BLaER1 treated with 17β-estradiol and CSF1 and Interleukin-3, amounts not matched to agents 10 nM and 100 nM (cell line): ENCODE measurements at regions not wholly inside any gene's neighbourhood (a gene's known extent, or its start where the extent isn't known, plus 50 kb on each side); places are given as distances from the start of the nearest gene placed in this dataset.

Source experiments
- H3K27ac ChIP-seq, 11 experiments: shearing (Covaris generic); formaldehyde crosslinking; 2 replicates each; pipeline ENCODE4 v1.8.1; 2022
- H3K27me3 ChIP-seq, 11 experiments: shearing (Covaris generic); formaldehyde crosslinking; 2 replicates each; pipeline ENCODE4 v1.8.1; 2022
- H3K36me3 ChIP-seq, 11 experiments: shearing (Covaris generic); formaldehyde crosslinking; 2 replicates each; pipeline ENCODE4 v1.8.1; 2022
- H3K4me1 ChIP-seq, 10 experiments: shearing (Covaris generic); formaldehyde crosslinking; 2 replicates each; pipeline ENCODE4 v1.8.1; 2022
- H3K4me2 ChIP-seq, 11 experiments: shearing (Covaris generic); formaldehyde crosslinking; 2 replicates each; pipeline ENCODE4 v1.8.1; 2022
- H3K4me3 ChIP-seq, 10 experiments: shearing (Covaris generic); formaldehyde crosslinking; 2 replicates each; pipeline ENCODE4 v1.8.1; 2022
- H3K9ac ChIP-seq, 11 experiments: shearing (Covaris generic); formaldehyde crosslinking; 2 replicates each; pipeline ENCODE4 v1.8.1; 2022
- H3K9me3 ChIP-seq, 11 experiments: shearing (Covaris generic); formaldehyde crosslinking; replicated peaks in 1 of 11; 2 replicates each; pipeline ENCODE4 v1.8.1; 2022
- H4K20me1 ChIP-seq, 11 experiments: shearing (Covaris generic); formaldehyde crosslinking; 2 replicates each; pipeline ENCODE4 v1.8.1; 2022
- Cebpa-rat ChIP-seq, 11 experiments: shearing (Covaris generic); IDR thresholded peaks; 2 replicates each; pipeline ENCODE4 v1.8.1; 2022

DNA sequence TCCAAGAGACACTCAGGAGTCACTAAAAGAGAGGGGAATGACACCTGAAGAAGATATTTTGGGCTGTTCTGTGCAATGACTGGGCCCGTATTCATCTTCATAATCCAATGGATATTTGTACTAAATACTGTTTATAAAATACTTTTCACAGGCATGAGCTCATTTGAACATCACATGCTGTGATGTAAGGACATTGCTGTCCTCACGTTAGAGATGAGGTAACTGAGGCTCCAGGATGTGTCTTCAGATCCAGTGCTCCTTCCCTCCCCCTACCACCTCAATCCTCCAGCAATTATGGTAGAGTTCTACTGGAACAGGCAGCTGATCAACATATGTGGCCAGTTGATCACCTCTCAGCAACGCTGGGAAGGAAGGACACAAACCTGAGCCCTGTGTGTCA lies 139.4 kb upstream of the OSMR start:
- Histone ChIP-seq H3K9ac (no peak overlapping the region), H3K4me2 (no peak overlapping the region), H3K4me3 (no peak overlapping the region), H3K36me3 (no peaks in the 10 kb centered on the region), H4K20me1 (no peaks in the 10 kb centered on the region), H3K27ac (no peak overlapping the region), H3K9me3 (no peaks in the 10 kb centered on the region), H3K4me1 (no peaks in the 10 kb centered on the region), H3K27me3 (no peaks in the 10 kb centered on the region)
- no peak for TF ChIP-seq Cebpa-rat (IDR thresholded peaks at IDR 0.05)

DNA sequence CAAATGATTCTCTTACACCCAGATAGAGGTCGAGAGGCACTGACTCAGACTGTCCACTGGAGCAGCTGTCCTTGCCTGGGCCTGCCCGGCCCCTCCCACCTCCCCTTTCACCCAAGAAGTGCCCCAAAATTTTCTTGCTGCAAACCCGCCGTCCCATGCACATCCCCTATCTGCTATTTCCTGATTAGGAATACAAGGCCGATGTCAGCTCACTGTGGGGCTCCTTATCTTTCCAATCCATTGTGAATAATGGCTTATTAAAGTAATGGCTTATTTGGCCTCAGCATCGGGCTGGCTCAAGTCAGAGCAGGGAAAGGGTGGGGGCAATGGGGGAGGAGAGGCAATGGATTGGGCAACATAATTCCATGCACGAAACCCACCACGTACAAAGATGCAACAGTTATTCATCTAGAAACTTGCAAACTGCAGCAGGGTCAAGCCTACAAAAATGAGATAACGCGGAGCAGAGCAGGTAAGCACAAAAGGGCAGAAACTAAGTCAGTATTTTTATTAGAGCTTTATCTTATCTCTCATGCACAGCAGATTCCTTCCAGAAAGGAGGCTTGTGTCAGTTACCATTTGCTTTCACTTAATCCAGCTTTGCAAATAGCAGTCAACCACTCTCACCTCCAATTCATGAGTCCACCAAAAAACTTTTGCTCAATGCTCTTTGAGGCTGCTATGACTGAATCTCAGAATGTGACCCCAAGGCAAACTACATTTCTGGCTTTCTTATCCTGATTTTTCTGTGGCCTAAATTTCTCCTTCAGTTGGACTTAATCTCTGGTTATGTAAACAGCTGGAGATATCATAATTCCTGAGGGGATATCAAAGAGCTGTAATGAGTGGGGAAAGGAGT lies 138.2 kb upstream of the OSMR start:
- Histone ChIP-seq H3K27me3 (no peaks in the 10 kb centered on the region), H4K20me1 (no peaks in the 10 kb centered on the region), H3K36me3 (no peaks in the 10 kb centered on the region), H3K4me1 (no peaks in the 10 kb centered on the region), H3K4me2 (no peak overlapping the region), H3K27ac (no peak overlapping the region), H3K9me3 (no peaks in the 10 kb centered on the region), H3K9ac (no peak overlapping the region), H3K4me3 (no peak overlapping the region)
- no peak for TF ChIP-seq Cebpa-rat (IDR thresholded peaks at IDR 0.05)

DNA sequence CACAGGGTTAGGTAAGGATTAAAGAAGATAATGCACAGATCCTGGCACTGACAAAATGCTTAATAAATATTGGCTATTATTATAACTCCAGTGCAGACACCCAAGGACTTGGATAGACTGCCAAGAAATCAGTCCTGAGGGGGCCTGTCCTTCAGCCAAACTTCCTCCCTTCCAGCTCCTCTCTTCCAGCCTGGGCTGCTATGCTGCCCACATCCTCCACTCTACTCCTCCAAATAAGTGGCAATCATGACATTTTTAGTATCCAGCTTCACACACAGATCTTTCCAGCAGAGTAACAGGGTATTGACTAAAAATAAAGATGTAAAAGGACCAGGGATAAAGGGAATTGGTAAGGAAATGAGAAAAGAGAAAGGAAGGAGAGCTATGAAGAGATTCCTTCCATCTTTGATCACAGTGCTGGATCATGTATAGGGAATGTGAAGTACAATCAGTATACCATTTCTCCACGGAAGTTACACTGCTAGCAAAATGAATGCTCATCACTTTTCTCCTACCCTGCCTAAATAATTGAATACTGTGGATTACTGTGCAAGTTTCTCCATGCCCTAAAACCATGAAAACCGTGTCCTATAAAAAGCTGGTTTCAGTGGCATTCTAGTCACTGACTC lies 136.0 kb upstream of the OSMR start:
- H3K4me2 ChIP-seq, result no peak overlapping the region
- H3K4me3 ChIP-seq, result no peak overlapping the region
- no peaks in the 10 kb centered on the region for H3K27me3 ChIP-seq
- H3K27ac ChIP-seq, result no peak overlapping the region
- no peaks in the 10 kb centered on the region for H3K9me3 ChIP-seq
- no peaks in the 10 kb centered on the region for H3K36me3 ChIP-seq
- no peak overlapping the region for H3K9ac ChIP-seq
- H4K20me1 ChIP-seq, result no peaks in the 10 kb centered on the region
- no peak for TF ChIP-seq Cebpa-rat (IDR thresholded peaks at IDR 0.05)
- H3K4me1 ChIP-seq, result no peaks in the 10 kb centered on the region

DNA sequence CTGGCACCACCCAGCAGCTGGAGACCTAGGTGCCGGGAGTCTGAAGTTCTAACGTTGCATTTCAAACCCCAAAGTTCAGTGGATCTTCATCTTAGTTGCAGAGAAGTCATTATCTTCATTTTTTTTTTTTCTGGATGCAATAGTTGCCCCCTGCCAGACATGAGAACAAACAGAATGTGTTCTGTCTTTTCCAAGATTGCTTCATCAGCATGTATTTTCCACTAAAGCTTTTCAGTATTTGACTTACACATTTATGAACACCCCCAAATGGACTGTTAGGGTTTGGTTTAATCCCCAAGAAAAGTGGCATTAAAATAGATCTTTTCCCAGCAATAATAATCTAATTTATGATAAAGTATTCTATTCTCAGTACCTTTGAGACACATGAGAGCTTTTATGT lies 135.2 kb upstream of the OSMR start:
- no peaks in the 10 kb centered on the region for H3K9me3 ChIP-seq
- H3K9ac ChIP-seq, result no peak overlapping the region
- TF ChIP-seq Cebpa-rat (IDR thresholded peaks at IDR 0.05), result no peak

DNA sequence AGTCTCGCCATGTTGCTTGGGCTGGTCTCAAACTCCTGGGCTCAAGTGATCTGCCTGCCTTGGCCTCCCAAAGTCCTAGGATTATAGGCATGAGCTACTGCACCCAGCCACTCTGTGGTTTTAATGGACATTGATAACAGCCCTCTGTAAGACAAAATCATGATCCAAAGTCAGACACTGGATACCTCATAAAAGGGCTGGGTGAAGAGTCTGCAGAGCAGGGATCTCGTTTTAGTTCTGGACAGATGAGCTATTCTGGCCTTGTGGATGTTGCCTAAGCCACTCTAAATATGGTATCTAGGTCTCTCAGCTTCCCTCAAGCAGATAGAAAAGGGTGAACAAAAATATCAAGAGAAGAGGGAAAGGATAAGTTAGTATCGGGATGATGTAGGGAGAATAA lies 133.4 kb upstream of the OSMR start:
- no peaks in the 10 kb centered on the region for H3K9me3 ChIP-seq
- no peak for TF ChIP-seq Cebpa-rat (IDR thresholded peaks at IDR 0.05)
- H3K4me2 ChIP-seq, result no peak overlapping the region
- H3K27ac ChIP-seq, result no peak overlapping the region
- H3K9ac ChIP-seq, result no peak overlapping the region
- no peaks in the 10 kb centered on the region for H4K20me1 ChIP-seq
- no peaks in the 10 kb centered on the region for H3K36me3 ChIP-seq
- H3K27me3 ChIP-seq, result no peaks in the 10 kb centered on the region
- peaks cover 0 to 5% (median 0%) of the 10 kb centered on the region in 10 experiments; a peak in 1 of 20 replicates for H3K4me1 ChIP-seq
- no peak overlapping the region for H3K4me3 ChIP-seq

More for the DNA sequence above, 135.2 kb upstream of the OSMR start:
- H3K4me3 ChIP-seq, result no peak overlapping the region
- H4K20me1 ChIP-seq, result no peaks in the 10 kb centered on the region
- H3K27me3 ChIP-seq, result no peaks in the 10 kb centered on the region
- no peak overlapping the region for H3K27ac ChIP-seq
- H3K4me2 ChIP-seq, result no peak overlapping the region
- no peaks in the 10 kb centered on the region for H3K4me1 ChIP-seq
- H3K36me3 ChIP-seq, result no peaks in the 10 kb centered on the region

DNA sequence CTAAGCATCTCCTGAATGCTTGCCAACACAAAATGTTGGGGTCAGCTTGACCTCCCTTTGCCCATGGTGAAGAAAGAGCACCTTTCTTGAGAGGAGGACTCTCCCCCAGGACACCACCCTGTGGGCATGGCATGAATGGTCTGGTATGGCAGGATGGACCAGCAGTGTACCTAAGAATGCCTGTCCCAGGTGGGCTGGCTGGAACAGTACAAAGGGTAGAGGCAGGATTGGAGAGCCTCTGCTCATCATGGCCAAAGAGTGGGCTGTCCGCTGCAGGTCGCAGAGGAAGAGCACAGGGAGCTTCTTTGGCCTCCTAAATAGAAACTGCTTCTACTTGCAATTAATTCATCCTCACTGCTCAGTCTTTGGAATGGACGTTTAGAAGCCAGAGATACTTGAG lies 131.6 kb upstream of the OSMR start:
- Histone ChIP-seq H3K27ac (no peak overlapping the region), H3K4me3 (no peak overlapping the region), H3K36me3 (no peaks in the 10 kb centered on the region), H4K20me1 (no peaks in the 10 kb centered on the region), H3K9me3 (no peaks in the 10 kb centered on the region), H3K27me3 (no peaks in the 10 kb centered on the region), H3K4me2 (no peak overlapping the region), H3K4me1 (peaks cover 0 to 9% (median 2%) of the 10 kb centered on the region in 10 experiments; a peak in 2 of 20 replicates), H3K9ac (no peak overlapping the region)
- TF ChIP-seq Cebpa-rat (IDR thresholded peaks at IDR 0.05), result no peak

DNA sequence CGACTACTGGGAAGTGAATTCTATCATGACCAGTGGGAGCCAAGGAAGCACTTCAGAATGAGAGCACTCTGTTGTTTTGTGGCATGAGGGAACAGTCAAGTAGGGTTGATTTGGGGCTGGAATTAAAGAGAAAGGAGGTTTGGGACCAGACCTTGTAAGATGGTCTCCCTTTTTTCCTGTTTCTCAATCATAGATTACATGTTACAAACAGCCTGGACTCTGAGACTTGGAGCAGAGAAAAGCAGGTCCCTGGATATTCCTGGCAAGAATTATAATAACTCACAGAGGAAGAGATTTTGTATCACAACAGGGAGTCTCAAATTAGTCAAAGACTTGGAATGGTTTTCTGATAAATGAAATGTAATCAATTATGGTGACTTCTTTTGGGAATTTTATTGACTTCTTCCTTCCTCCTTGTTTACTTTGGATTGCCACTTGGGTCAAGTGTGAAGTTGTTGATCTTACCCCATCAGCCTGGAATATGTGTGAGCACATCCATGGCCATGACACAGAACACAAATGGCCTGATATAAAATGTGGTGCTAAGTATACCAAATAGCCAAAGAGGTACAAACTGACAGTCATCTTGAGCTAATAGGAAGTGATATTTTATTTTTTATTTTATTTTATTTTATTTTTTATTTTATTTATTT lies 131.0 kb upstream of the OSMR start:
- Histone ChIP-seq H3K27ac (no peak overlapping the region), H3K27me3 (no peaks in the 10 kb centered on the region), H3K36me3 (no peaks in the 10 kb centered on the region), H4K20me1 (no peaks in the 10 kb centered on the region), H3K9ac (no peak overlapping the region), H3K9me3 (no peaks in the 10 kb centered on the region), H3K4me3 (no peak overlapping the region), H3K4me2 (no peak overlapping the region), H3K4me1 (peaks cover 0 to 10% (median 2%) of the 10 kb centered on the region in 10 experiments; a peak in 2 of 20 replicates)
- no peak for TF ChIP-seq Cebpa-rat (IDR thresholded peaks at IDR 0.05)

DNA sequence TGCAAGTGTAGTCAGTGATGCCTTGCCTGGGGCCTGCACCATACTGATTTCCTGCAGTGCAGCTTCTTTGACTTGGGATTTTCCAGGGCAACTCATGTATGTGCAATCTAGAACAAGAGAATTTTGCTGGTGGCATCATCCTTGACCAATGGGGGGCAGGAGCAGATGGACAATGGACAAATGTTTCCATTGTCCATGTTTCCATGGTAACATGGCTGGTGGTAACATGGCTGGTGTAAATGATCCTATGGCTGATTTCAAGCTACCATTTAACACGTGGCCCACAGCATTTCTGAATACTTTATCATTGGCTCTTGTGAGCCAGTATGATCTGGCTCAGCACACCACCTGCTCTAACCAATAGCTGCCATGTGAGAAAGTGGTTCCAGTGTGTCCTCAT lies 130.1 kb upstream of the OSMR start:
- no peak for TF ChIP-seq Cebpa-rat (IDR thresholded peaks at IDR 0.05)
- no peak overlapping the region for H3K4me2 ChIP-seq
- H3K36me3 ChIP-seq, result no peaks in the 10 kb centered on the region
- H3K4me1 ChIP-seq, result peaks cover 0 to 10% (median 2%) of the 10 kb centered on the region in 10 experiments; a peak in 2 of 20 replicates
- no peak overlapping the region for H3K27ac ChIP-seq
- no peaks in the 10 kb centered on the region for H3K27me3 ChIP-seq
- H3K4me3 ChIP-seq, result no peak overlapping the region
- no peaks in the 10 kb centered on the region for H4K20me1 ChIP-seq
- H3K9me3 ChIP-seq, result no peaks in the 10 kb centered on the region
- H3K9ac ChIP-seq, result no peak overlapping the region

DNA sequence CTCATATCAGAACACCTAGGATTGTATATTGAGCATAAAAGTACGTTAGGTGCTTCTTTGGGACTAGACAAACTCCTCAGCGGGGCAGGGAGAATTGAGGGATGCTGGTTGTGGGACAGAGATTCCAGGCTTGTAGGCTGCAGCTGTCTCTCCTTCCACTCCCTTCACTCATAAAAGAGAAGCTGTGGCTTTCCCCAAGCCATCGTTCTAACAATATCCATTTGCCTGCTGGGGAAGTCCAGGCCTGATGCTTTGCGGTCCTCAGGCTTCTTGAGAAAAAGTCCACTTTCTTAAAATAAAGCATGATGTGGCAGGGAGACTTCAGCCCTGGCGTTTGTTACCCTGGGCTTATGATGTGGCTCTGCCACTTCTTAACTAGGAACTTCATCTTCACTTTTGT lies 129.3 kb upstream of the OSMR start:
- TF ChIP-seq Cebpa-rat (IDR thresholded peaks at IDR 0.05), result no peak
- H3K9ac ChIP-seq, result no peak overlapping the region
- H3K4me1 ChIP-seq, result peaks cover 0 to 13% (median 2%) of the 10 kb centered on the region in 10 experiments; a peak in 2 of 20 replicates
- H3K36me3 ChIP-seq, result no peaks in the 10 kb centered on the region
- H4K20me1 ChIP-seq, result no peaks in the 10 kb centered on the region
- no peak overlapping the region for H3K4me3 ChIP-seq
- no peak overlapping the region for H3K27ac ChIP-seq
- H3K9me3 ChIP-seq, result no peaks in the 10 kb centered on the region
- H3K27me3 ChIP-seq, result no peaks in the 10 kb centered on the region
- no peak overlapping the region for H3K4me2 ChIP-seq
